ENCODE measurements at regions not wholly inside any gene's neighbourhood (a gene's known extent, or its start where the extent isn't known, plus 50 kb on each side); places are given as distances from the start of the nearest gene placed in this dataset.
"Not testable (repeated sequence)": the region's sequence is repeated elsewhere in the genome, so short reads cannot be mapped to it uniquely, and the experiment has no call there.

DNA sequence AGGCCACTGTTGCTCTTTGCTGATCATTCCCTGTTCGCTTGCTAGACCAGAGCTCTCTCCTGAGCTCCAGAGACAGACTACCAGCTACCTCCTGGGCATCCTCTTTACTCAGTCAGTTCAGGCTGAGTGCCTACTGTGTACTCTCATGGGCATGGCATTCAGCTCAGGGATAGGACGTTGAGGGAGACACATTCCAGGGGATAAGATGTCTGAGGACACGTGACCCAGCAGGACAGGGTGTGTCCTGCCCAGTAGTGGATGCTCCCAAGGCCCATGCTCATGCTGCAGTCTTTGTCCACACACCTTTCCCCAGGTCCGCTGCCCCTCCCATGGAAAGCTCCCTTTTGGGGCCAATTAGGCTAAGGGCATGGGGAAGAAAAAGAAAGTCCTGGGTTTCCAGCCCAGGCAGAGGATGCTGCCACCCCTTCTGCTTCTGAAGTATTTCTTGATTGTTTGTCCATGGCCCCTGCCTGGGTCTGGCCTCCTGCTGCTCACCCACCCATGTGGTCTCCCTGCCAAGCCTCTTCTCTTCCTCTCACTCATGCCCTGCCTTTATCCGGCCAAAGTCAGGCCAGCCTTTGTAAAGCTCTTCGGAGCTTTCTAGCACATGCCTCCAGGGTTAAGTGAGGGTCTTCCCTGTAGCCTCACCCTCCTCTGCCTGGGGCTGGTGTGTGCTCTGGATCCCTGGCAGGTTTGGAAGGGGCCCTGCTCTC is 60.5 kb upstream of the PITX1 start:
- Mint-ChIP-seq H3K27ac (no peak overlapping the region), H3K4me3 (no peak overlapping the region), H3K36me3 (ENCODE audit: low read depth) (peaks cover 3% of the 10 kb centered on the region), H3K27me3 (peaks cover 30% of the 10 kb centered on the region), H3K4me1 (no peaks in the 10 kb centered on the region)
- DNase-seq: no peak
- no peaks in the 10 kb centered on the region for H3K9me3 ChIP-seq (ENCODE audit: control insufficient read depth, low read length, poor library complexity, severe bottlenecking)
- no peak for ATAC-seq

DNA sequence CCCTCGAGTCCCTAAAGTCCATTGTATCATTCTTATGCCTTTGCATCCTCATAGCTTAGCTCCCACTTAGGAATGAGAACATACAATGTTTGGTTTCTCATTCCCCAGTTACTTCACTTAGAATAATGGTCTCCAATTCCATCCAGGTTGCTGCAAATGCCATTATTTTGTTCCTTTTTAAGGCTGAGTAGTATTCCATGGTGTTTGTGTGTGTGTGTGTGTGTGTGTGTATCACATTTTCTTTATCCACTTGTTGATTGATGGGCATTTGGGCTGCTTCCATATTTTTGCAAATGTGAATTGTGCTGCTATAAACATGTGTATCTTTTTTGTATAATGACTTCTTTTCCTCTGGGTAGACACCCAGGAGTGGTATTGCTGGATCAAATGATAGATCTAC is 59.5 kb upstream of the PITX1 start:
- H3K4me1 Mint-ChIP-seq; H3K9me3 ChIP-seq (ENCODE audit: control insufficient read depth, low read length, poor library complexity, severe bottlenecking); H3K27ac Mint-ChIP-seq; DNase-seq; H3K36me3 Mint-ChIP-seq (ENCODE audit: low read depth); H3K4me3 Mint-ChIP-seq; ATAC-seq: not testable (repeated sequence)
- H3K27me3 Mint-ChIP-seq: peaks cover 30% of the 10 kb centered on the region

DNA sequence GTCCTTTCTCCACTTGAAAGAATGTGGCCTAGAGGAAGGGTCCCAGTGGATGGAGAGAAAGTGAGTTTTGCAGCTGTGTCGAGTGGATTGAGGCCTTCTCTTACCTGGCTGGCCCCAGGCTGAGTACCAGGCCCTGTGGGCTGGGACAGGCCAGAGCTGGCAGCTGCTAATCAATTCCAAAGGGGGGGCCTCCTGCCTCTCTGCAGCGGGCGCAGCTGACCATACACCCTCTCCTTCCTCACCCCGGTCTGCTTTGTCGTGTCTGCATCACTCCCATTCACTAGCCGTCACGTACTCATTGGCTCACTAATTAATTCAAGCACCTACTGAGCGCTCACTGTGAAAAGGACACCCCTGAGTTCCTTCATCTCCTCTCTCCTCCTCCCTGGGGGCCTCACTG is 58.4 kb upstream of the PITX1 start:
- Mint-ChIP-seq H3K4me3 (no peak overlapping the region), H3K27me3 (peaks cover 28% of the 10 kb centered on the region), H3K27ac (no peak overlapping the region), H3K4me1 (no peaks in the 10 kb centered on the region), H3K36me3 (ENCODE audit: low read depth) (peaks cover 3% of the 10 kb centered on the region)
- no peaks in the 10 kb centered on the region for H3K9me3 ChIP-seq (ENCODE audit: control insufficient read depth, low read length, poor library complexity, severe bottlenecking)
- DNase-seq (no peak), ATAC-seq (no peak)

DNA sequence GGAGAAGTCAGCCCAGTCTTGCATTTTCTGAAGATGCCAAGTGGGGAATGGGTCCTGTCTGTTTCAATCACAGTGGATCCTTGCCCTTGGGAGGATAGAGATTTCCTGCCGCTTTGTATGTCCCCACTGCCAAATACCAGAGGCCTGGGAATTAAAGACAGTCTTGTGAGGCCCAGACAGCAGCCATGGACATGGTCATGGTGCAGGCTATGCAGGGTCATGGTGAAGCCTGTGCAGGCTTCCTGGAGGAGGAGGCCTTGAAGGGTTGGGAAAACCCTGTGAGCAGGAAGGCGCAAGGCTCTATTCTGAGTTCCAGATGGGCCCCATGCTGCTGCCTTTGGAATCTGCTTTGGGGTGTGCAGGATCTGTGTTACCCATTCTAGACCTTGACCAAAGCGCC is 57.3 kb upstream of the PITX1 start:
- DNase-seq: no peak
- H3K9me3 ChIP-seq (ENCODE audit: control insufficient read depth, low read length, poor library complexity, severe bottlenecking): no peaks in the 10 kb centered on the region
- no peak overlapping the region for H3K4me3 Mint-ChIP-seq
- no peak overlapping the region for H3K27ac Mint-ChIP-seq
- H3K36me3 Mint-ChIP-seq (ENCODE audit: low read depth): peaks cover 5% of the 10 kb centered on the region
- H3K27me3 Mint-ChIP-seq: peaks cover 21% of the 10 kb centered on the region
- H3K4me1 Mint-ChIP-seq: no peaks in the 10 kb centered on the region
- ATAC-seq: no peak

DNA sequence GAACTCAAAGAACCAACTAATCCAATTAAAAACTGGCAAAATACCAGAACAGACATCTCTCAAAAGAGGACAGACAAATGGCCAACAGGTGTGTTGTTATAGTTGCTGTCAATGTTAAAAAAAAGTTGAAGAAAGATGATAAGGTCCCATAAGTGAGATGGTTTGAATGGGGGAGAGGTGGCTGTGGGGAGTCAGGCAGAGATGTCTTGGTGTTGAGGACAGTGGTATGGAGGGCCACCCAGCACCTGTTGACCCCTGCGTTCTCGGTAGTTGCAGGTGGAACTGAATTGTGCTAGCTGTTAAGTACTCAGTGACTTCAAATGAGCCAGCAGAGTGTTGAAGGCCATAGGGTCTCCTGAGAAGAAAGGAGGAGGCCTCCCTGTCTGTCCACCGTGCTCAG is 55.9 kb upstream of the PITX1 start:
- Mint-ChIP-seq H3K4me3 (no peak overlapping the region), H3K27ac (no peak overlapping the region), H3K36me3 (ENCODE audit: low read depth) (peaks cover 3% of the 10 kb centered on the region), H3K4me1 (no peaks in the 10 kb centered on the region), H3K27me3 (peaks cover 15% of the 10 kb centered on the region)
- H3K9me3 ChIP-seq (ENCODE audit: control insufficient read depth, low read length, poor library complexity, severe bottlenecking): no peaks in the 10 kb centered on the region
- no peak for DNase-seq
- no peak for ATAC-seq

DNA sequence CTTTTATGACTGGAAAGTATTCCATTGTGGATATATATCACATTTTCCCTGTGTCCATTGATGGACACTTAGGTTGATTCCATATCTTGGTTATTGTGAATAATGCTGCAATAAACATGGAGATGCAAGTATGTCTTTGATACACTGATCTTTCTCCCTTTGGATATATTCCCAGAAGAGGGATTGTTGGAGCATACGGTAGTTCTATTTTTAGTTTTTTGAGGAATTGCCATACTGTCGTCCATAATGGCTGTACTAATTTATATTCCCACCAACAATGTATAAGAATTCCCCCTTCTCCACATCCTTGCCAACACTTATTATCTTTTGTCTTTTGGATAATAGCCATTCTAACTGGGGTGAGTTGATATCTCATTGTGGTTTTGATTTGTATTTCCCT is 54.9 kb upstream of the PITX1 start:
- ATAC-seq (no peak), DNase-seq (no peak)
- peaks cover 19% of the 10 kb centered on the region for H3K27me3 Mint-ChIP-seq
- H3K36me3 Mint-ChIP-seq (ENCODE audit: low read depth): peaks cover 3% of the 10 kb centered on the region
- no peaks in the 10 kb centered on the region for H3K9me3 ChIP-seq (ENCODE audit: control insufficient read depth, low read length, poor library complexity, severe bottlenecking)
- no peak overlapping the region for H3K27ac Mint-ChIP-seq
- H3K4me3 Mint-ChIP-seq: no peak overlapping the region
- no peaks in the 10 kb centered on the region for H3K4me1 Mint-ChIP-seq

DNA sequence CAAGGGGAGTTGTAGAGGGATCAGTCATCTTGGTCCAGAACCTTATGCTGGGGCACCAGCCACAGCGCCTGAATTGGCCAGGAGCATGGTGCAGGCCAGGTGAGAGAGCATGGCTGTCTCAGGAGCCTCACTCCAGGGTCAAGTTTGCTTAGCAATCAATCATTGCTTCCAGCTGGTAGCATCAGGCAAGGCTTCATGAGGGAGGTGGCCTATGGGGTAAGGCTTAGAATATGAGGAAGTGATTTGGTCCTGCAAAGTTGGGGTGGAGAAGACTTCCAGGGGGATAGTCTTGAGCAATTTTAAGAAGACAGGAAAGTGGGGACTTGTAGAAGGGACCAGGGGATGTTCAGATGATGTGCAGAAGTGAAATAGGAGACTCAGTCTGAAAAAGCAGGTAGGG is 53.9 kb upstream of the PITX1 start:
- ATAC-seq: no peak
- H3K27me3 Mint-ChIP-seq: peaks cover 21% of the 10 kb centered on the region
- DNase-seq: no peak
- H3K9me3 ChIP-seq (ENCODE audit: control insufficient read depth, low read length, poor library complexity, severe bottlenecking): no peaks in the 10 kb centered on the region
- no peak overlapping the region for H3K4me3 Mint-ChIP-seq
- no peaks in the 10 kb centered on the region for H3K4me1 Mint-ChIP-seq
- H3K36me3 Mint-ChIP-seq (ENCODE audit: low read depth): peaks cover 3% of the 10 kb centered on the region
- H3K27ac Mint-ChIP-seq: no peak overlapping the region

DNA sequence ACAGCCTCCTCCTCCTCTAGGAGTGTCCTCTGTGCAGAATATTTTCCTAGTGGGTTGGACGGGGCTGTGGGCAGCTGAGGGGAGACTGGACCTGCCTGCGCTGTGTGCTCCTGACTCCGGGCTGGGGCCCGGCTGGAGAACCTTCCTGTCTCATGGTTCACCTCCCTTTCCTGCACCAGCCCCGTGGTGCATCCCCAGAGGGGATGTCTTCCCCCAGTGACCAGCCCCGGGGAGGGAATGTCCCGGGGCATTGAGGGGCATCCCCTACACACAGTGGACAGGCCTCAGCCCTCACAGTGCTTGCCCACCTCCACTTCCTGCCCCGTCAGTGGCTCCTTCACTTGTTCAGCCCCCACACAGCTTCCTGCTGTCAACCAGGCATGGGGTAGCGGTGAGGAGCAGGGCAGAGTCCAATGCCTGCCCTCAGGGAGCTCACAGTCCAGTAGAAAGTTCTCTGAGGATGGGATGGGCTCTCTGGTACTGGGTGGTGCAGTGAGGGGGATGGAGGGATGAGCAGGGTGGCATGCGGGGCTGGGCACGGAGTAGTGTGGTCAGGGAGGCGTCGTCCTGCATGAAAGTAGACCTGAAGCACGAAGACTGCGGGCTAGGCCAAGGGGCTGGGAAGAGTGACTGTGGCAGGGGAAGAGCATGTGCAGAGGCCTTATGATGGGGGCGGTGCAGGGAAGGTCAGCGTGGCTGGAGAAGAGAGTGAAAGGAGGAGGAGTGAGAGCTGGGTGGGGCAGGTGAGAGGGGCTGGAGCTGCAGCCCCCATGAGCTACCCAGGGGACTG is 52.1 kb upstream of the PITX1 start:
- DNase-seq (no peak), ATAC-seq (no peak)
- no peaks in the 10 kb centered on the region for H3K4me1 Mint-ChIP-seq
- H3K27ac Mint-ChIP-seq: no peak overlapping the region
- no peak overlapping the region for H3K4me3 Mint-ChIP-seq
- peaks cover 3% of the 10 kb centered on the region for H3K36me3 Mint-ChIP-seq (ENCODE audit: low read depth)
- H3K9me3 ChIP-seq (ENCODE audit: control insufficient read depth, low read length, poor library complexity, severe bottlenecking): no peaks in the 10 kb centered on the region
- peaks cover 21% of the 10 kb centered on the region for H3K27me3 Mint-ChIP-seq

DNA sequence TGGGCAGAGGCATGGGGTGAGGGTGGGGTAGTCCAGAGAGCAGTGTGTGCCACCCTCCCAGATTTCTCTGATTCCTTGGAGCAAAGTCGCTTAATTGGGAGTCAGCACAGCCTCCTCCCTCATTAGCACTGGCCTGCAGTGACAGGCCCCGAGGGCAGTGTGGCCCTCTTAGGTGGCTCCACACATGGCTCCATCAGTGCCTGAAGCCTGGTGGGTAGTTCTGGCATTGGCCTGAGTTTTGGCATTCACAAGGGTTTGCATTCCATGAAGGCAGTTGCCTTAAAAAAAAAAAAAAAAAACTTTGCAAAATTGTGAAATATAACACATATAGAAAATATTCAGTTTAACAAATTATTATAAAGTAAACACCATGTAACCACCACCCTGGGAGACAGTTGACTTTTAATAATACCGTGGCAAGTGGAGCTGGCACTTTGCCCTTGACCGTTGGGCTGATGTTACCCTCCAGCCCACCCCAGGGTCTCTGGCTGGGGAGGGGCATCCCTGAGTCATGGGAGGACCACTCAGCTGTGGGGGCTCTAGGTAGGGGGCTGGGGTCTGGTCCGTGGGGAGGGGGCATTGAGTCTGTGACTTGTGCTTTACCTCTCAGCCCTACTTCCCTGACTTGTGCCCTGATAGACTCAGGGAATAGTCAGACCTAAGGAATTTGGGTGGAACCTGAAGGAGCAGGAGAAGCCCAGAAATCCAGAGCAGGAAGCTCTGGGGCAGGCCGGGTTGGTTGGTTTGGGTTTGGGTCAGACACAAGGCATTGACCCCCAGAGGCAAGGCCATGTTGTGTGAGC is 51.3 kb upstream of the PITX1 start:
- Mint-ChIP-seq H3K27me3 (peaks cover 21% of the 10 kb centered on the region), H3K4me1 (no peaks in the 10 kb centered on the region), H3K4me3 (no peak overlapping the region), H3K36me3 (ENCODE audit: low read depth) (peaks cover 3% of the 10 kb centered on the region), H3K27ac (no peak overlapping the region)
- no peak for ATAC-seq
- H3K9me3 ChIP-seq (ENCODE audit: control insufficient read depth, low read length, poor library complexity, severe bottlenecking): no peaks in the 10 kb centered on the region
- DNase-seq: no peak
